BLaER1 treated with 17β-estradiol and CSF1 and Interleukin-3, amounts not matched to agents 10 nM and 100 nM (cell line): ENCODE measurements at regions not wholly inside any gene's neighbourhood (a gene's known extent, or its start where the extent isn't known, plus 50 kb on each side); places are given as distances from the start of the nearest gene placed in this dataset.

ENCODE experiments used
- H3K27ac ChIP-seq, 11 experiments: shearing (Covaris generic); formaldehyde crosslinking; 2 replicates each; pipeline ENCODE4 v1.8.1; 2022
- H3K27me3 ChIP-seq, 11 experiments: shearing (Covaris generic); formaldehyde crosslinking; 2 replicates each; pipeline ENCODE4 v1.8.1; 2022
- H3K36me3 ChIP-seq, 11 experiments: shearing (Covaris generic); formaldehyde crosslinking; 2 replicates each; pipeline ENCODE4 v1.8.1; 2022
- H3K4me1 ChIP-seq, 10 experiments: shearing (Covaris generic); formaldehyde crosslinking; 2 replicates each; pipeline ENCODE4 v1.8.1; 2022
- H3K4me2 ChIP-seq, 11 experiments: shearing (Covaris generic); formaldehyde crosslinking; 2 replicates each; pipeline ENCODE4 v1.8.1; 2022
- H3K4me3 ChIP-seq, 10 experiments: shearing (Covaris generic); formaldehyde crosslinking; 2 replicates each; pipeline ENCODE4 v1.8.1; 2022
- H3K9ac ChIP-seq, 11 experiments: shearing (Covaris generic); formaldehyde crosslinking; 2 replicates each; pipeline ENCODE4 v1.8.1; 2022
- H3K9me3 ChIP-seq, 11 experiments: shearing (Covaris generic); formaldehyde crosslinking; replicated peaks in 1 of 11; 2 replicates each; pipeline ENCODE4 v1.8.1; 2022
- H4K20me1 ChIP-seq, 11 experiments: shearing (Covaris generic); formaldehyde crosslinking; 2 replicates each; pipeline ENCODE4 v1.8.1; 2022
- Cebpa-rat ChIP-seq, 11 experiments: shearing (Covaris generic); IDR thresholded peaks; 2 replicates each; pipeline ENCODE4 v1.8.1; 2022

DNA sequence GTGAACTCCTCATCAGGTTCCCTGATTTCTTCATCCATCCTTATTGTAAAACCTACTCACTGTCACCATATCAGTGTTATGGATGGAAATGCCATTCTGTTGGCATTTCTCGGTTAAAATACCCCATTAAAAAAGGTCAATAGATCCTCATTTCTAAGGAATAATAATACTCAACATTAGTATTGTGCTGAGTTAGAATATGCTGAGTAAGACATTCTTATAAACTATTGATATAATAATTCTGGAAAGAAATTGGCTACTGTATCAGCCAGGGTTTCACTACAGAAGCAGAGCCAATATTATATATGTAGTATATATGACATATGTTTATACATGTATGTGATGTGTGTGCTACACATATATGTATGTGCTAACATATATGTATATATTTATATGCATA, 95.4 kb upstream of the KCNH8 start:
- TF ChIP-seq Cebpa-rat (IDR thresholded peaks at IDR 0.05), result no peak

DNA sequence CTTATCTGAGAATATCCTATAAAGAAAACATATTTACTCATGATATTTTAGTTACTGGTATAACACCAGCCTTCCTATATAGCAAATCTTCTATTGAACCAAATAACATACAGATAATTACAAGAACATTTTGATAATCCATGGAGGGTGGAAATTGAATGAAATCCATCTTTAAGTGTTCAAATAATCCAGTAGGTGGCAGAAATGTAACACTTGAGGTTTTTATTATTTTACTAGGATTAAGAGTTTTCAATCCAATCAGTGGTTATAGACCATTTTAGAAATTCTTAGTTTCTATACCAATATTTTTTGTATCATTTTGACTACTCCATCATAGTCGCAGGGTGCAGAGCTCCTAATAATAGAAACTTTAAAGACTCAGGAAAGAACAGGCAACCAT, 101.9 kb upstream of the KCNH8 start:
- H3K27ac ChIP-seq, result no peak overlapping the region
- no peaks in the 10 kb centered on the region for H3K27me3 ChIP-seq
- no peak overlapping the region for H3K4me2 ChIP-seq
- H3K4me1 ChIP-seq, result no peaks in the 10 kb centered on the region
- H3K9ac ChIP-seq, result no peak overlapping the region
- no peaks in the 10 kb centered on the region for H3K36me3 ChIP-seq
- no peaks in the 10 kb centered on the region for H4K20me1 ChIP-seq
- no peak overlapping the region for H3K4me3 ChIP-seq
- no peak for TF ChIP-seq Cebpa-rat (IDR thresholded peaks at IDR 0.05)
- no peaks in the 10 kb centered on the region for H3K9me3 ChIP-seq

More for the DNA sequence above, 95.4 kb upstream of the KCNH8 start:
- no peaks in the 10 kb centered on the region for H3K27me3 ChIP-seq
- H3K4me2 ChIP-seq, result no peak overlapping the region
- no peaks in the 10 kb centered on the region for H3K36me3 ChIP-seq
- no peak overlapping the region for H3K4me3 ChIP-seq
- H3K9ac ChIP-seq, result no peak overlapping the region
- H4K20me1 ChIP-seq, result no peaks in the 10 kb centered on the region
- H3K27ac ChIP-seq, result no peak overlapping the region
- H3K9me3 ChIP-seq, result no peaks in the 10 kb centered on the region
- no peaks in the 10 kb centered on the region for H3K4me1 ChIP-seq

DNA sequence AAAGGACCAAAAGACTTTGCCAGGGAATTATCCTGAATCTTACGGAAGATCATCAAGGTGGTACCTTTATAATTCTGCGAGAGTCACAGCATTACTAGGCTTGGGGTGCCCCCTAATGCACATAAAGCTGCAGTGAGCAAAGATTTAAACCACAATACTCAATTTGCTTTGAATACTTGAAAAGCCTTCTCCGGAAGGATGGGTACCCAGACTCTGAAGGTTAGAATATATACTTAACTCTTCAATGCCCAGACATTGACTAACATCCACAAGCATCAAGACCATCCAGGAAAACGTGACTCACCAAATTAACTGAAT, 117.8 kb upstream of the KCNH8 start:
- no peak overlapping the region for H3K4me2 ChIP-seq
- no peak overlapping the region for H3K9ac ChIP-seq
- no peak for TF ChIP-seq Cebpa-rat (IDR thresholded peaks at IDR 0.05)
- H3K27ac ChIP-seq, result no peak overlapping the region
- peaks cover 0 to 7% (median 0%) of the 10 kb centered on the region in 11 experiments; a peak in 1 of 22 replicates for H3K9me3 ChIP-seq
- no peaks in the 10 kb centered on the region for H4K20me1 ChIP-seq
- H3K27me3 ChIP-seq, result no peaks in the 10 kb centered on the region
- no peaks in the 10 kb centered on the region for H3K36me3 ChIP-seq
- no peaks in the 10 kb centered on the region for H3K4me1 ChIP-seq
- H3K4me3 ChIP-seq, result no peak overlapping the region

DNA sequence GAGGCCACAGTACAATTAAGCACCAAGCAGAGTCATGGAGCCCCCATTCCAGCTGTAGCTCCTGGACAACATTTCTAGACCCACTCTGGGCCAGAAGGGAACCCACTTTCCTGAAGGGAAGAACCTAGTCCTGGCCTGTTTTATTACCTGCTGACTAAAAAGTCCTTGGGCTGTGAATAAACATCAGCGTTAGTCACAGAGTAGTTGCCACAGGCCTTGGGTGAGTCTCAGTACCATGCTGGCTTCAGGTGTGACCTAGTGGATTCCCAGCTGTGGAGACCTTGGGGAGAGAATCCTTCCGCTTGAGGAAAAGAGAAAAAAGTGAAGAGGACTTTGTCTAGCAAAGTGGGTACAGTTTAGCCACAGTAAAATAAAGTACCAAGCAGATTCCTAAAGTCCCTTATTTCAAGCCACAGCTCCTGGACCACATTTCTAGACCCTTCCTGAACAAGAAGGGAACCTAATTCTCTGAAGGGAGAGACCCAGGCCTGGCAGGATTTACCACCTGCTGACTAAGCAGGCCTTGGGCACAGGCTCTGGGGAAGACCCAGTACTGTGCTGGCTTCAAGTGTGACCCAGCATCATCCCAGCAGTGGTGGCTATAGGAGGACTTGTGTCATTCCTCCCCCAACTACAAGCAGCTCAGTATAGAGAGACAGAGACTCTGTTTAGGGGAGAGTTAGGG, 118.3 kb upstream of the KCNH8 start:
- Histone ChIP-seq H3K27me3 (no peaks in the 10 kb centered on the region), H3K4me1 (no peaks in the 10 kb centered on the region), H3K9me3 (peaks cover 0 to 3% (median 0%) of the 10 kb centered on the region in 11 experiments; a peak in 1 of 22 replicates), H4K20me1 (no peaks in the 10 kb centered on the region), H3K4me2 (no peak overlapping the region), H3K36me3 (no peaks in the 10 kb centered on the region), H3K27ac (no peak overlapping the region), H3K9ac (no peak overlapping the region), H3K4me3 (no peak overlapping the region)
- no peak for TF ChIP-seq Cebpa-rat (IDR thresholded peaks at IDR 0.05)

DNA sequence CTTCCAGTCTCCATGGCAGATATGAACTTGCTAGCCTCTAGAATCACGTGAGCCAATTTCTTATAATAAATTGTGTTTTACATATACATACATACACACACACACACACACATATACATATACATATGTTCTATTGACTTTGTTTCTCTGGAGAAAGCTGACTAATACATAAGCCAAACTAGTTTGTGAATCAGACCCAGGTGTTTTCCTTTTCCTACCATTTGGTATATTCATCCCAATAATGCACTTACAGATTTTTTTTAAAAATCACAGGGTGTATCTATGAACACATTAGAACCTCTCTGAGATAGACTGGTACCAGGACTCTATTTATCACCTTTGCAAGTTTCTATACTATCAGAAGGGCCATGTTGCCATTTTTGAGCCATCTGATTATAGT, 122.9 kb upstream of the KCNH8 start:
- no peaks in the 10 kb centered on the region for H4K20me1 ChIP-seq
- no peaks in the 10 kb centered on the region for H3K36me3 ChIP-seq
- no peak overlapping the region for H3K27ac ChIP-seq
- no peak overlapping the region for H3K4me3 ChIP-seq
- TF ChIP-seq Cebpa-rat (IDR thresholded peaks at IDR 0.05), result no peak
- H3K4me1 ChIP-seq, result no peaks in the 10 kb centered on the region
- no peak overlapping the region for H3K9ac ChIP-seq
- no peak overlapping the region for H3K4me2 ChIP-seq
- H3K9me3 ChIP-seq, result no peaks in the 10 kb centered on the region
- H3K27me3 ChIP-seq, result no peaks in the 10 kb centered on the region

DNA sequence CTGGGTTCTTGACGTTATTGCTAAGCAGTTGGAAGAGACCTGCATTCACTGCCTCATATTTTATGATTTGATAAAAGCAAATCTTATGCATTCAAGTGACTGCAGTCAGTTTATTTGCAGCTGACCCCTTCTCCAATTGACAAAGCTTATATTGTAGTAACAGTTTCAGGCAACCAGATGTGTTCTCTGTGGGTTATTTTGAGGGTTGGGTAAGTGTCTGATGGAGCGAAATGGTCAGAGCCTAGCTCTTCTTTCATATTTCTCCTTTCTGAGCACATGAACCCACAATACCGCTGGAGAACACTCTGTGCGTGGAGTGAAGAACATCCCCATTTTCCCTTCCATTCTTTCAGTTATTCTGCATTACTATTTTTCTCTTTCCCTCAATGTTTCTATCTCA, 125.8 kb upstream of the KCNH8 start:
- Histone ChIP-seq H3K4me1 (no peaks in the 10 kb centered on the region), H3K9ac (no peak overlapping the region), H3K36me3 (no peaks in the 10 kb centered on the region), H3K27ac (no peak overlapping the region), H3K4me3 (no peak overlapping the region), H3K27me3 (no peaks in the 10 kb centered on the region), H4K20me1 (no peaks in the 10 kb centered on the region), H3K4me2 (no peak overlapping the region), H3K9me3 (no peaks in the 10 kb centered on the region)
- no peak for TF ChIP-seq Cebpa-rat (IDR thresholded peaks at IDR 0.05)

DNA sequence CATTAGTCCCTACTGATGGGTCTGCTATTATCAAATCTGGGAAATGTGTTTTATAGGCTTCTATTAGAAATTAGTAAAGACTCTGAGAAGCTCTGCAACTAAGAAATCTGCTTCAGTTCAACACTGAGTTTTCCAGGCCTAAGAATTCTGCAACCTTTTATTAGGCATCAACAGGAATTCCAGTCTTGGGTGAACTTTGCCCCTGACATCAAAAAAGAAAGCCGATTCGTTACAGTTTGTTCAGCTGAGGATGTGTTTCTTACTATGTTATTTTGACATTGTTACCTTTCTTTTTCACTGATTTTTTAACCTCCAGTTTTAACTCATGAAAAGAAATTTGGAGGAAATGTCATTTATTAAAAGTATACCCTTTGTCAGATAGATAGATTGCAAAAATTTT, 131.5 kb upstream of the KCNH8 start:
- no peaks in the 10 kb centered on the region for H3K4me1 ChIP-seq
- TF ChIP-seq Cebpa-rat (IDR thresholded peaks at IDR 0.05), result no peak
- H3K4me3 ChIP-seq, result no peak overlapping the region
- H3K27me3 ChIP-seq, result no peaks in the 10 kb centered on the region
- H3K9ac ChIP-seq, result no peak overlapping the region
- no peak overlapping the region for H3K27ac ChIP-seq
- H3K36me3 ChIP-seq, result no peaks in the 10 kb centered on the region
- H3K4me2 ChIP-seq, result no peak overlapping the region
- H4K20me1 ChIP-seq, result no peaks in the 10 kb centered on the region
- no peaks in the 10 kb centered on the region for H3K9me3 ChIP-seq

DNA sequence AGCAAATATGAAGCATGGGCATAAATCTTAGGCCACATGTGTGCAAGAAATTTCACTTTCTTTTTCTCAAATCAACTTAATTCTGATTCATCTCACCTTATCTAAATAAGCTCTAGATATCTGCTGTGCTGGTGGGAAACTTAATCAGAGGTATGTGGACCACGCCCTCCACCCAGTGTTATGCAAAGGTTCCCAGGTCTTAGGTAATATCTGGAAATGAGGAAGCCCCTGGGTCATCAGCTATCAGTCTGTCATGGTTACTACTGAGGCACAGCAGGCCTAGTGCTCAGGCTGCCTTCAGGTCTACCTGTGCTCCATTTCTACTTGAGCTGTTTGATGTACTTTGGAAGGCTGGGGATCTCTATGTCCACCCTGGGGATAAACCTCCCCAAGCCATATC, 134.4 kb upstream of the KCNH8 start:
- no peak overlapping the region for H3K9ac ChIP-seq
- no peaks in the 10 kb centered on the region for H3K4me1 ChIP-seq
- no peak overlapping the region for H3K4me3 ChIP-seq
- H3K27ac ChIP-seq, result no peak overlapping the region
- H4K20me1 ChIP-seq, result no peaks in the 10 kb centered on the region
- no peaks in the 10 kb centered on the region for H3K9me3 ChIP-seq
- H3K36me3 ChIP-seq, result no peaks in the 10 kb centered on the region
- no peak overlapping the region for H3K4me2 ChIP-seq
- no peak for TF ChIP-seq Cebpa-rat (IDR thresholded peaks at IDR 0.05)
- no peaks in the 10 kb centered on the region for H3K27me3 ChIP-seq

DNA sequence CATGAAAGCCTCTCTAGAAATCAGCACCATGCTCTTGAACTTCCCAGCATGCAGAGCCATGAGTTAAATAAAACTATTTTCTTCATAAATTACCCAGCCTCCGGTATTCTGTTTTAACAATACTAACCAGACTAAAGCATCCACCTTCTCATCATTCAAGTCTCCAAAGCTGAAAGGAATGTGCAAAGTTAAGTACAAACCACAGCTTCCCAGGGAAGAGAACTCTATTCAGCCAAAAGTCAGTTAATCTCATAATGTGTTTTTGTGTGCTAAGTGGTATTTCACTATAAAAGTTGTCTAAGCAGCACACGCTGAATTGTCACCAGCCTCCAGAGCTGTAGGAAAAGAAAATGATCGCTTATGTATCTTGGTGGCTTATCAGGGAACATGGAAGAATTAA, 135.5 kb upstream of the KCNH8 start:
- no peak for TF ChIP-seq Cebpa-rat (IDR thresholded peaks at IDR 0.05)
- no peaks in the 10 kb centered on the region for H3K4me1 ChIP-seq
- no peaks in the 10 kb centered on the region for H3K36me3 ChIP-seq
- H3K27me3 ChIP-seq, result no peaks in the 10 kb centered on the region
- H3K27ac ChIP-seq, result no peak overlapping the region
- no peak overlapping the region for H3K4me3 ChIP-seq
- H4K20me1 ChIP-seq, result no peaks in the 10 kb centered on the region
- no peak overlapping the region for H3K4me2 ChIP-seq
- H3K9ac ChIP-seq, result no peak overlapping the region
- H3K9me3 ChIP-seq, result no peaks in the 10 kb centered on the region

DNA sequence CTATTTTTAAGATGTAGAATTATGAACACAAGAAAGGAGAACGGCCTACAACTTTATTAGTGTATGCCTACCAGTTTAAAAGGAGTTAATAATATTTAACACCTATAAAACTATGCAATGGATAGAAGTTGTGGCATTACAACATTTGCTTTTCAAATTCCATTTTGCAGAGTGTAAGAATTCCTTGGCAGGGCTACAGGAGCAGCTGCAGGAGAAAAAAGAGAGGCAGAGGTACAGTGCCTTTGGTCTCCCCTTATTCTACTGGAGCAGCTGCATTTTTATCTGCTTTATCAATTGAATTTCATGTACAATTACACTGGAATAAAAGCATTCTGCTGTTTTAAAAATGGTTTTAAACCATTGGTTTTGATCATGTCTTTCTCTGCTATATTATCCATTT, 145.7 kb upstream of the KCNH8 start:
- TF ChIP-seq Cebpa-rat (IDR thresholded peaks at IDR 0.05), result no peak
- H3K36me3 ChIP-seq, result no peaks in the 10 kb centered on the region
- no peak overlapping the region for H3K4me3 ChIP-seq
- no peak overlapping the region for H3K9ac ChIP-seq
- 0 out of 22 replicates have a peak overlapping the region, but pooled peaks of 1 of the 11 experiments have one; percentile 26 for H3K4me2 ChIP-seq
- peaks cover 4 to 12% (median 7%) of the 10 kb centered on the region in 11 experiments; a peak in 15 of 22 replicates for H3K9me3 ChIP-seq
- H3K4me1 ChIP-seq, result peaks cover 0 to 11% (median 8%) of the 10 kb centered on the region in 10 experiments; a peak in 9 of 20 replicates
- H4K20me1 ChIP-seq, result no peaks in the 10 kb centered on the region
- no peaks in the 10 kb centered on the region for H3K27me3 ChIP-seq
- H3K27ac ChIP-seq, result no peak overlapping the region
